CD4-positive, alpha-beta T cell treated with Interleukin-15 for 4 hours (primary cell): ENCODE measurements at regions not wholly inside any gene's neighbourhood (a gene's known extent, or its start where the extent isn't known, plus 50 kb on each side); places are given as distances from the start of the nearest gene placed in this dataset.
"Not testable (repeated sequence)": the region's sequence is repeated elsewhere in the genome, so short reads cannot be mapped to it uniquely, and the experiment has no call there.

Experiments used
- DNase-seq: peaks from one replicate; pipeline ENCODE4 v3.0.0-alpha.2; 2020; ENCODE audit warnings: low spot score

- no peak for DNase-seq
Observed at GRCh38 chrX:39769748-39770147, 328.0 kb downstream of the BCOR start.

- DNase-seq: no peak
Observed at GRCh38 chrX:39771089-39771488, 326.7 kb downstream of the BCOR start.

- DNase-seq: peak; percentile 68
Observed at GRCh38 chrX:39772057-39772832, 325.5 kb downstream of the BCOR start.

GRCh38 chrX:39773150-39773549 is 324.6 kb downstream of the BCOR start:
- no peak for DNase-seq

GRCh38 chrX:39773923-39774773 is 323.6 kb downstream of the BCOR start:
- peak; percentile 17 for DNase-seq

- DNase-seq: no peak
Observed at GRCh38 chrX:39774774-39775328, 322.9 kb downstream of the BCOR start.

- no peak for DNase-seq
Observed at GRCh38 chrX:39777623-39778025, 320.1 kb downstream of the BCOR start.

GRCh38 chrX:39779952-39780783 is 317.6 kb downstream of the BCOR start:
- DNase-seq: no peak

- no peak for DNase-seq
Observed at GRCh38 chrX:39782276-39782675, 315.5 kb downstream of the BCOR start.

GRCh38 chrX:39787999-39788398 is 309.8 kb downstream of the BCOR start:
- no peak for DNase-seq

GRCh38 chrX:39788521-39788920 is 309.2 kb downstream of the BCOR start:
- DNase-seq: no peak

- no peak for DNase-seq
Observed at GRCh38 chrX:39791691-39792090, 306.1 kb downstream of the BCOR start.

GRCh38 chrX:39795605-39796004 is 302.2 kb downstream of the BCOR start:
- DNase-seq: no peak

GRCh38 chrX:39796856-39797255 is 300.9 kb downstream of the BCOR start:
- no peak for DNase-seq

- not testable (repeated sequence) for DNase-seq
Observed at GRCh38 chrX:39798488-39798887, 299.3 kb downstream of the BCOR start.

GRCh38 chrX:39802354-39802753 is 295.4 kb downstream of the BCOR start:
- no peak for DNase-seq

- DNase-seq: no peak
Observed at GRCh38 chrX:39802908-39803307, 294.9 kb downstream of the BCOR start.

- DNase-seq: no peak
Observed at GRCh38 chrX:39805022-39805421, 292.7 kb downstream of the BCOR start.

GRCh38 chrX:39805825-39806224 is 291.9 kb downstream of the BCOR start:
- DNase-seq: no peak

GRCh38 chrX:39808471-39808917 is 289.3 kb downstream of the BCOR start:
- DNase-seq: no peak

GRCh38 chrX:39809331-39809730 is 288.4 kb downstream of the BCOR start:
- no peak for DNase-seq

- DNase-seq: no peak
Observed at GRCh38 chrX:39810901-39811300, 286.9 kb downstream of the BCOR start.
